Subcutaneous abdominal adipose tissue (tissue), 5 donors: ENCODE measurements at regions not wholly inside any gene's neighbourhood (a gene's known extent, or its start where the extent isn't known, plus 50 kb on each side); places are given as distances from the start of the nearest gene placed in this dataset.
"Not testable (repeated sequence)": the region's sequence is repeated elsewhere in the genome, so short reads cannot be mapped to it uniquely, and the experiment has no call there.

ENCODE experiments used
- H3K27ac ChIP-seq: one replicate; pipeline ENCODE4 v1.7.0; 2013; ENCODE audit warnings: low read depth, mild to moderate bottlenecking, inconsistent platforms, low read length, moderate library complexity
- H3K27me3 ChIP-seq, 5 donors: one replicate each; pipeline ENCODE4 v1.7.0; 2013; ENCODE audit warnings: low read length in 5 of 5, inconsistent platforms in 1 of 5; ENCODE audit not compliant: control insufficient read depth in 5 of 5, insufficient read depth in 4 of 5
- H3K36me3 ChIP-seq, 5 donors: one replicate each; pipeline ENCODE4 v1.7.0; 2013; ENCODE audit warnings: low read length in 5 of 5; ENCODE audit not compliant: control insufficient read depth in 5 of 5, insufficient read depth in 5 of 5
- H3K4me1 ChIP-seq, 5 donors: one replicate each; pipeline ENCODE4 v1.7.0; 2013; ENCODE audit warnings: low read length in 5 of 5, mild to moderate bottlenecking in 3 of 5, moderate library complexity in 1 of 5; ENCODE audit not compliant: control insufficient read depth in 5 of 5, insufficient read depth in 5 of 5
- H3K4me3 ChIP-seq, 5 donors: one replicate each; pipeline ENCODE4 v1.7.0; 2013; ENCODE audit warnings: low read length in 5 of 5, low read depth in 1 of 5
- H3K9ac ChIP-seq, 5 donors: one replicate each; pipeline ENCODE4 v1.7.0; 2013; ENCODE audit warnings: low read length in 5 of 5, mild to moderate bottlenecking in 4 of 5, moderate library complexity in 3 of 5
- H3K9me3 ChIP-seq, 5 donors: one replicate each; pipeline ENCODE4 v1.7.0; 2013; ENCODE audit warnings: low read length in 5 of 5; ENCODE audit not compliant: control insufficient read depth in 5 of 5
- donor health status: healthy.
- donor health status: healthy.
- donor health status: healthy.
- donor health status: healthy.
- donor health status: healthy.

DNA sequence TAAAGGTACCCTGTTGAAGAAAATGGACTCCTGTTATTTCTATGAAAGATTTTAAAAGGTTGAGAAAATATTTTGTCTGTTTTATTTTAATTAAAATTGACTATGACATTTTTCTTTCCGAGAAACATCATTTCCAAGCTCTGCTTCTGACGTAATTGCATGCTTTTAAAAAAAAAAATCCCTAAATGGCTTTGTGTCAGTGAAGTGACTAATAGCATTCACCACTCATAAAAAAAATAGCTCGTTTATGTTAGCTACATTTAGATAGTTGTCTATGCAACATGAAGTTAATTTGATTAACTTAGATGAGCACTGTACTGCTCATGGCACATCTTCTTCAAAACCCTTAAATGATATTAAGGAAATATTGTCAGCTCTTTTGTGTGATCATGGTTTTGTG, 105.1 kb upstream of the KLHL13 start:
- no peak overlapping the region for H3K4me3 ChIP-seq
- H3K4me1 ChIP-seq: peaks cover 0 to 6% (median 2%) of the 10 kb centered on the region in 5 donors
- no peak overlapping the region for H3K27ac ChIP-seq
- H3K27me3 ChIP-seq: peaks cover 0 to 5% (median 3%) of the 10 kb centered on the region in 5 donors
- H3K9ac ChIP-seq: no peak overlapping the region
- no peaks in the 10 kb centered on the region for H3K9me3 ChIP-seq
- H3K36me3 ChIP-seq: no peaks in the 10 kb centered on the region

DNA sequence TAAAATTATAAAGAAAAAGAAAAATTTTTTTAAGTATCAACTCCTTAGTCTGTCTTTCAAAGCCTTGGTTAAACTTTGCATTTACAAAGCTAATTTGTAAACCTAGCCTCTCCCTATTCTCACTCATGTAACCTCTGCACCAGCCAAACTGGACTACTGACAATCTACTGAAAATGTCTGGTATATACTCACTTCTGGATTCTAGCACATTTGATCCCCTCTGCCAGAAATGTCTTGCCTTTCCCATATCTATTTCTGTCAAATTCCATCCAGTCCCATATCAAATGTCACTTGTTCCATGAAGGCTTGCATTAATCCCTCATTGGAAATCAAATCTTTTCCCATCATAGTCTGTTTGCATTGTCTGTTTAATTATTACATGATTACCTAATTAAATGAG, 105.8 kb upstream of the KLHL13 start:
- Histone ChIP-seq H3K27ac (no peak overlapping the region), H3K9me3 (no peaks in the 10 kb centered on the region), H3K9ac (no peak overlapping the region), H3K36me3 (no peaks in the 10 kb centered on the region), H3K27me3 (peaks cover 0 to 5% (median 3%) of the 10 kb centered on the region in 5 donors), H3K4me3 (no peak overlapping the region), H3K4me1 (peaks cover 0 to 6% (median 2%) of the 10 kb centered on the region in 5 donors)

DNA sequence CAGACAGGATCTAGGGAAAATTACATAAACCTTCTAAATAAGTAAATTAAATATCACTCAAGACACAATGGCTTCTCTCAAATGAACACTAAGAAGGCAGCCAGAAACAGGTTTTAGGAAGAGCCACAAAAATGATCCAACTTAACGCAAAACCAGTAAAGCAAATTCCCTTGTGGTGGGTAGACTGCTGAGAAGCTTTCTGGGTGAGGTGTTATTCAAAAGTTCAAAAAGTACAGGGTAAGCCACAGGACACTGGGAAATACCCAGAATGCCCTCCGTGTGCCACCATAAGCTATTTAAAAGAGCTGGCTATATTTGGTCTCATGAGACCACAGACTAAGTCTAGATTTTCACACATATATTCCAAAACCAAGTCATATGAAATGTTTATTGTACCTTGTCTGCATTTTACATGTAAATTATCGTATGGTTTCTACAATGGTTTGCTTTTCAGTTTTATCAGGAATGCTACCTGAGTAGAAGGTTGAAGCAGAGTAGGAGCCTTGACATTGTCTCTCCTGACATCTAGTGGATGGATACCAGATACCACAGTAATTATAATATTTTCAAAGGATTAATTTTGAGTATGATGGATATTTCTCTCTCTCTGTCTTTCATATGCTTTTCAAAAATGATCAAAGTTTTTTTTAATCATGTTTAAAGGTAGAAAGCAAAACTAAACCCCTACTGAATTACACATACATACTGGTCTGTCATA, 109.3 kb upstream of the KLHL13 start:
- H3K27me3 ChIP-seq: peaks cover 0 to 11% (median 5%) of the 10 kb centered on the region in 5 donors
- no peak overlapping the region for H3K4me3 ChIP-seq
- no peaks in the 10 kb centered on the region for H3K36me3 ChIP-seq
- H3K9ac ChIP-seq: no peak overlapping the region
- H3K27ac ChIP-seq: no peak overlapping the region
- H3K9me3 ChIP-seq: no peaks in the 10 kb centered on the region
- H3K4me1 ChIP-seq: peaks cover 0 to 6% (median 2%) of the 10 kb centered on the region in 5 donors

DNA sequence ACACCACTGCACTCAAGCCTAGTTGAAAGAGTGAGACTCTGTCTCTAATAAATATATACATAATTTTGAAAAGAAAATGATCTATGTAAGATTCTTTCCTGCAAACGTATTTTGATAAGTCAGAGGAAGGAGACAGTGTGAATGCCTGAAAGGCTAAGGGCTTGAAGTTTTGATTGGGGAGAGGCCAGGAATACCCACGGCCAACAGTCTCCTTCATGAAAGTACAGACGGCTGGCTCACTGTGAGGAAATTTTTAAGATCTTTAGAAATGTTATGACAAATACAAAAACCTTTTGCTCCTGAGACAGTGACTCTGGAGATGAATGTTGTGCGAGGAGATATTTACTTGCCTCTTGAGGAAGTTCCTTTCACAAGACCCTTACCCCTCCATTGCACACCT, 111.4 kb upstream of the KLHL13 start:
- Histone ChIP-seq H3K4me3 (no peak overlapping the region), H3K27me3 (peaks cover 0 to 9% (median 5%) of the 10 kb centered on the region in 5 donors), H3K4me1 (peaks cover 0 to 6% (median 2%) of the 10 kb centered on the region in 5 donors), H3K9ac (no peak overlapping the region), H3K27ac (no peak overlapping the region), H3K9me3 (no peaks in the 10 kb centered on the region), H3K36me3 (no peaks in the 10 kb centered on the region)

DNA sequence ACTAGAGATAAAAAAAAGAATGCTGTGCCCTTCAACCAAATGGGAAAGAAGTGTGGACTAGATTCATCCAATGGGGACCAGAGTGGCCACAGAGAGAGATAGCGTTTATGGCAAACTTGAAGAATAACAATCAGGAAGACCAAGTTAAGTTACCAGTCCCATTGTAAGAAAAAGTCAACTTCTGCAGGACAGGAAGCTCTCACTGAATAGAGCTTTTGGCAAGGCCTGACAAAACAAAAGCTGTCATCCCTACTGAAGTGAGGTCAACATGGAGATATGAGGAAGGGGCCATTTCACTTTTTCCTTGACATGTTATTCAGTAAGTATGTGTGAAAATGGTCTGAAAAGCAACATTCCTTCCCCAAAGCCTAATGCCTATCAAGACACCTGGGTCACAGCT, 111.8 kb upstream of the KLHL13 start:
- H3K27me3 ChIP-seq: peaks cover 0 to 8% (median 5%) of the 10 kb centered on the region in 5 donors
- H3K27ac ChIP-seq: no peak overlapping the region
- H3K9me3 ChIP-seq: no peaks in the 10 kb centered on the region
- peaks cover 0 to 6% (median 2%) of the 10 kb centered on the region in 5 donors for H3K4me1 ChIP-seq
- H3K9ac ChIP-seq: no peak overlapping the region
- no peak overlapping the region for H3K4me3 ChIP-seq
- H3K36me3 ChIP-seq: no peaks in the 10 kb centered on the region

DNA sequence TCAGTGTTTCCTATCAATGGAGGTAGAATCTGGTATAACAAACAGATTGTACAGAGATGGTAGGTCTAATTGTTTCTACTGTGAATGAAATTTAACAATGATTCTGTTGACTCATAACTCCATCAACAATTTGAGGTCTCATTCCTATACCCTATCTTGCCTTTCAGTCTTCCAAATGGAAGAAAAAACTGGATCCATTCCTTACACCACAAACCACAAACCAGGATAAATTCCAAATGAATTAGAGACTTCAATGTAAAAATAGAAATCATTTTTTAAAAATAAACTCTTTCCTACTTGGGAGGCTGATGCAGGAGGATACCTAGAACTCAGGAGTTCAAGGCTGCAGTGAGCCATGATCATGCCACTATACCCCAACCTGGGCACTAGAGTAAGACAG, 114.4 kb upstream of the WDR44 start:
- Histone ChIP-seq H3K27me3 (peaks cover 0 to 8% (median 4%) of the 10 kb centered on the region in 5 donors), H3K9me3 (no peaks in the 10 kb centered on the region), H3K9ac (no peak overlapping the region), H3K4me3 (no peak overlapping the region), H3K36me3 (no peaks in the 10 kb centered on the region), H3K27ac (no peak overlapping the region), H3K4me1 (no peaks in the 10 kb centered on the region)

DNA sequence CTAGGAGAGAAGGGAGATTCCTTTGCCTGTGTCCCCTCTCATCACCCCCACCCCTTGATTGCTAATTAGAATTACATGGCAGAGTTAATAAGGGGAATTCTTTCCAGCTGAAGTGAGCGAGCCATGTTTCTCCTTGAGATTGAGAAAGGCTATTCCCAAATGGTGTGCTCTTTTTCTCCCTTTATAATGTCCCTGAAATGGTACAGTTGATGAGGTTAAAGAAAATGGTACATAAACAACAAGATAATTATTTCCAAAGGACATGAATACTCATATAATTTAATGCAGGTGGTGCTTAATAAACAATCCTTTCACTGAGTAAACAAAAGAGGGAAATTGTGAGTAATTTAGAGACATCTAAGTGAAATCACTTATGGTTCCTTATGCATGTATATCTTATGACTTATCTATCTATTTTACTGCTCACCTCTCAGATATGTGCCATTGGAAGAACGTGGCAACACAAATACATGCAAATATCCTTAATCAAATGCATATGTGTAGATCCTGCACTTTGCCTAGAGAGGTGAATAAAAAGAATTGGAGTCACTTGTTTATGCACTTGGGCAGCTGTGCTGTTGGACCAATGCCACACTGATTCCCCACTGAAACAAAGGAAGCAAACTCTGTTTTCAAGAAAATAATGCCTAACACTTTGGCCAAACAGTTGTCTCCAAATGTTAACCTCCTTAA, 106.6 kb upstream of the WDR44 start:
- no peaks in the 10 kb centered on the region for H3K36me3 ChIP-seq
- peaks cover 0 to 3% (median 0%) of the 10 kb centered on the region in 5 donors for H3K27me3 ChIP-seq
- no peak overlapping the region for H3K9ac ChIP-seq
- no peak overlapping the region for H3K27ac ChIP-seq
- H3K4me1 ChIP-seq: peaks cover 0 to 14% (median 12%) of the 10 kb centered on the region in 5 donors
- no peaks in the 10 kb centered on the region for H3K9me3 ChIP-seq
- H3K4me3 ChIP-seq: no peak overlapping the region

DNA sequence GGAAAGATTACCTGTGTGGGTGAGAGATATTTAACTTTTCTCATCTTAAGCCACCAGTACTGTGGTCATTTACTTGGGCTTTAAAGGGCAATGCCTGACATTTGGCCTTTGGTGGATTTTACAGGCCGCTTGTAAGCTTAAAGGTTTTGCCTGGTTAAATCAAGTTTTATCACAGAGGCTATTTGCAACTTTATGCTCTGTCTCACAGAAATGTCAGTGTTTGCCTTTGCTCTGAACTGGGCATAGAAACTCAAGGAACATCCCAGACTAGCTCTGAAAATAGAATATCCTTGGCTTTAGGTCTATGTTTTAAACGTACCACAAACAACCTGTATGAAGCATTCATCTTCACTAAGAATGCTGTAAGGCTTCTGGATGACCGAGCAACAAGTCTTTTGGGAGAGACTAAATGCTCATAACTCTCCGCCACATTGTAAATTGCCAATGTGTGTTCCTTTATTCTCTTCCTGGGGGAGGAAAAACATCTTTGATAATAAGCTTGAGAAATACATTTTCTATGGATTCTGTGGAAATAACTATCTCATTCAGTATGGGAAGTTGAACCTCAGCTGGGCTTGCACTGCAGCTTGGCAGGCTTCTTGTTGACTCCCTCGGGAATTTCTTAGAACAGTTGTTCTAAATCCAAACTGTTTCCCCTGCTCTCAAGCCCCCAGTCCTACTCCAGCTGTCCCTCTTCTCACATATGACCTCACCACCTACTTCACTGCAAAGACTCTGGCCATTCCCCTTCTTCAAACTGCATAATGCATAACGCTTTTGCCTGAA, 105.8 kb upstream of the WDR44 start:
- peaks cover 0 to 3% (median 0%) of the 10 kb centered on the region in 5 donors for H3K27me3 ChIP-seq
- H3K27ac ChIP-seq: no peak overlapping the region
- no peak overlapping the region for H3K9ac ChIP-seq
- peaks cover 0 to 14% (median 12%) of the 10 kb centered on the region in 5 donors for H3K4me1 ChIP-seq
- H3K36me3 ChIP-seq: no peaks in the 10 kb centered on the region
- H3K9me3 ChIP-seq: no peaks in the 10 kb centered on the region
- H3K4me3 ChIP-seq: no peak overlapping the region

DNA sequence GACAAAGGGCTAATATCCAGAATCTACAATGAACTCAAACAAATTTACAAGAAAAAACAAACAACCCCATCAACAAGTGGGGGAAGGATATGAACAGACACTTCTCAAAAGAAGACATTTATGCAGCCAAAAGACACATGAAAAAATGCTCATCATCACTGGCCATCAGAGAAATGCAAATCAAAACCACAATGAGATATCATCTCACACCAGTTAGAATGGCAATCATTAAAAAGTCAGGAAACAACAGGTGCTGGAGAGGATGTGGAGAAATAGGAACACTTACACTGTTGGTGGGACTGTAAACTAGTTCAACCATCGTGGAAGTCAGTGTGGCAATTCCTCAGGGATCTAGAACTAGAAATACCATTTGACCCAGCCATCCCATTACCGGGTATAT, 98.9 kb upstream of the WDR44 start:
- H3K4me3 ChIP-seq, H3K36me3 ChIP-seq, H3K27me3 ChIP-seq, H3K27ac ChIP-seq, H3K9me3 ChIP-seq, H3K9ac ChIP-seq: not testable (repeated sequence)
- H3K4me1 ChIP-seq: peaks cover 0 to 11% (median 6%) of the 10 kb centered on the region in 5 donors

DNA sequence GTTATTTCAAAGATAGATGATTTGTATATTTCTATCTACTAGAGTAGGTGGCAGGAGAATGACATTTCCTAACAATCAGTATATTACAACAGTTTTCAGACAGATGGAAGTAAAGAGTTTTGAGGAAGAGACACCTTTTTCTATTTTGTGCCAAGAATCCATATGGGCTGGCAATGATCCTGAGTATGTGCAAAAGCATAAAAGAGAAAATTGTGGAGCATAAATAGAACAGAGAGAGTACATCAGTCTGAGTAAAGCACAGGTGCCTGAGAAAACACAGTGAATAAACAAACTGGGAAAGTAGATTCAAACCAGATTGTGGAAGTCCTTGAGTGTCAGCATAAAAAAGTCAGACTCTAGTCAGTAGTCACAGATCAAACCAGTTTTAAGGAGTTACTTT, 96.8 kb upstream of the WDR44 start:
- Histone ChIP-seq H3K27me3 (no peaks in the 10 kb centered on the region), H3K36me3 (no peaks in the 10 kb centered on the region), H3K9me3 (no peaks in the 10 kb centered on the region), H3K27ac (no peak overlapping the region), H3K9ac (no peak overlapping the region), H3K4me1 (peaks cover 0 to 12% (median 6%) of the 10 kb centered on the region in 5 donors), H3K4me3 (no peak overlapping the region)
